CD4-positive, alpha-beta T cell (primary cell): ENCODE measurements at regions not wholly inside any gene's neighbourhood (a gene's known extent, or its start where the extent isn't known, plus 50 kb on each side); places are given as distances from the start of the nearest gene placed in this dataset.

ENCODE experiments used
- ATAC-seq: fragments of 200-7000 bp; cut with Tn5 transposase; one replicate; pipeline ENCODE4 v1.10.0; 2022; ENCODE audit warnings: mild to moderate bottlenecking; ENCODE audit not compliant: poor library complexity
- CTCF ChIA-PET: fragments of 350-600 bp; sonication (Branson Sonifier 250); formaldehyde crosslinking; loops from one replicate; lab custom pipeline; 2021; ENCODE audit warnings: antibody characterized with exemption, inconsistent platforms; lab: Charles Lee
- POLR2A ChIA-PET: fragments of 350-600 bp; sonication (Branson Sonifier 250); formaldehyde crosslinking; loops from one replicate; lab custom pipeline; 2021; ENCODE audit warnings: antibody characterized with exemption, inconsistent platforms; lab: Charles Lee
- DNase-seq, 14 experiments: peaks; one replicate each; pipeline ENCODE4 v3.0.0-alpha.2; 2013 to 2020; ENCODE audit warnings: mixed read lengths in 2 of 14
- H3K27ac ChIP-seq, 2 donors: one replicate each; pipeline versions ENCODE4 v1.5.1 to v1.7.0; 2013; ENCODE audit warnings: low read length in 2 of 2, low read depth in 1 of 2, mild to moderate bottlenecking in 1 of 2
- H3K27me3 ChIP-seq, 2 experiments: 1 replicate in 1 of 2; 2 replicates in 1 of 2; pipeline versions ENCODE4 v1.6.1 to v1.7.0; 2013; ENCODE audit warnings: low read length in 2 of 2, control low read depth in 1 of 2, mild to moderate bottlenecking in 1 of 2, moderate library complexity in 1 of 2; ENCODE audit not compliant: insufficient read depth in 2 of 2, control insufficient read depth in 1 of 2
- H3K36me3 ChIP-seq: one replicate; pipeline ENCODE4 v1.6.1; 2013; ENCODE audit warnings: low read length, control low read depth; ENCODE audit not compliant: insufficient read depth
- H3K4me1 ChIP-seq: one replicate; pipeline ENCODE4 v1.6.1; 2013; ENCODE audit warnings: low read length, control low read depth; ENCODE audit not compliant: insufficient read depth
- H3K4me3 ChIP-seq: one replicate; pipeline ENCODE4 v1.5.1; 2013; ENCODE audit warnings: mild to moderate bottlenecking, low read length, moderate library complexity
- H3K9me3 ChIP-seq, 2 experiments: 1 replicate in 1 of 2; 2 replicates in 1 of 2; pipeline versions ENCODE4 v1.6.1 to v1.7.0; 2013; ENCODE audit warnings: low read length in 2 of 2, mild to moderate bottlenecking in 2 of 2, control low read depth in 1 of 2, moderate library complexity in 1 of 2; ENCODE audit not compliant: control insufficient read depth in 1 of 2, insufficient read depth in 1 of 2
- H3K27ac Mint-ChIP-seq: one replicate; pipeline ENCODE4 v1.8.0; 2020; ENCODE audit warnings: mixed read lengths
- H3K27me3 Mint-ChIP-seq: one replicate; pipeline ENCODE4 v1.8.0; 2021; ENCODE audit warnings: mixed read lengths
- H3K36me3 Mint-ChIP-seq: one replicate; pipeline ENCODE4 v1.8.0; 2021; ENCODE audit warnings: low read depth, mixed read lengths
- H3K4me1 Mint-ChIP-seq: one replicate; pipeline ENCODE4 v1.8.0; 2021; ENCODE audit warnings: low read depth, mixed read lengths
- H3K4me3 Mint-ChIP-seq: one replicate; pipeline ENCODE4 v1.8.0; 2020; ENCODE audit warnings: mild to moderate bottlenecking, mixed read lengths
- H3K9me3 Mint-ChIP-seq: one replicate; pipeline ENCODE4 v1.8.0; 2020; ENCODE audit warnings: mixed read lengths
- CTCF ChIP-seq: fragments of 200-600 bp; IDR thresholded peaks from one replicate; pipeline ENCODE4 v1.8.0; 2022; ENCODE audit warnings: antibody characterized with exemption, mild to moderate bottlenecking
- intact Hi-C, 2 experiments: fragments of 100-400 bp; cut with DNase I in 1 of 2; cut with micrococcal nuclease in 1 of 2; formaldehyde crosslinking; loops; one replicate each; pipeline versions ENCODE4 v1.15.1 to v1.9.0; 2023 to 2025; cut with DNase I, micrococcal nuclease

- Mint-ChIP-seq H3K4me3 (no peak overlapping the region), H3K9me3 (no peaks in the 10 kb centered on the region), H3K27me3 (no peaks in the 10 kb centered on the region), H3K4me1 (peaks cover 16% of the 10 kb centered on the region), H3K27ac (no peak overlapping the region), H3K36me3 (no peaks in the 10 kb centered on the region)
- H3K9me3 ChIP-seq: no peaks in the 10 kb centered on the region
- H3K36me3 ChIP-seq: no peaks in the 10 kb centered on the region
- no peak for ATAC-seq
- ChIA-PET CTCF (interaction anchor here (1.3 to 1.5 kb wide), 3 partner anchors 10 to 88 kb away, joined by 3 to 4 read pairs (median 4); no protein-coding TSS in a partner anchor), POLR2A (interaction anchor here (0.6 kb wide), 1 partner anchor 761 kb away, joined by 4 read pairs; no protein-coding TSS in a partner anchor)
- no peaks in the 10 kb centered on the region for H3K27me3 ChIP-seq
- no peak for TF ChIP-seq CTCF
- no peaks in the 10 kb centered on the region for H3K4me1 ChIP-seq
- intact Hi-C loops: no loop called here
- DNase-seq: no peak
- no peak overlapping the region for H3K4me3 ChIP-seq
- no peak overlapping the region for H3K27ac ChIP-seq
These were observed 86.6 kb upstream of the S1PR1 start for GRCh38 chr1:101150266-101150665.

- Histone ChIP-seq H3K36me3 (no peaks in the 10 kb centered on the region), H3K27me3 (no peaks in the 10 kb centered on the region), H3K9me3 (no peaks in the 10 kb centered on the region), H3K4me3 (no peak overlapping the region), H3K27ac (no peak overlapping the region), H3K4me1 (no peaks in the 10 kb centered on the region)
- Mint-ChIP-seq H3K27me3 (no peaks in the 10 kb centered on the region), H3K27ac (no peak overlapping the region), H3K36me3 (no peaks in the 10 kb centered on the region), H3K4me3 (no peak overlapping the region), H3K4me1 (peaks cover 16% of the 10 kb centered on the region), H3K9me3 (no peaks in the 10 kb centered on the region)
- ATAC-seq (no peak), DNase-seq (no peak)
- intact Hi-C loops: no loop called here
- no peak for TF ChIP-seq CTCF
- ChIA-PET POLR2A (no interaction called here), CTCF (interaction anchor here (1.3 to 1.5 kb wide), 2 partner anchors 9 to 30 kb away, joined by 3 to 4 read pairs; no protein-coding TSS in a partner anchor)
These were observed 87.8 kb upstream of the S1PR1 start for GRCh38 chr1:101148980-101149379.

GRCh38 chr1:101147381-101147780 is 89.4 kb upstream of the S1PR1 start:
- Histone ChIP-seq H3K4me3 (no peak overlapping the region), H3K27ac (no peak overlapping the region), H3K27me3 (no peaks in the 10 kb centered on the region), H3K4me1 (no peaks in the 10 kb centered on the region), H3K9me3 (no peaks in the 10 kb centered on the region), H3K36me3 (no peaks in the 10 kb centered on the region)
- TF ChIP-seq CTCF: no peak
- ATAC-seq (no peak), DNase-seq (no peak)
- Mint-ChIP-seq H3K27ac (no peak overlapping the region), H3K36me3 (no peaks in the 10 kb centered on the region), H3K4me1 (peaks cover 16% of the 10 kb centered on the region), H3K9me3 (no peaks in the 10 kb centered on the region), H3K27me3 (no peaks in the 10 kb centered on the region), H3K4me3 (no peak overlapping the region)
- CTCF ChIA-PET: interaction anchor here (1.3 kb wide), 1 partner anchor 18 kb away, joined by 3 read pairs; no protein-coding TSS in a partner anchor
- intact Hi-C loops: no loop called here
- POLR2A ChIA-PET: no interaction called here
